ENCODE measurements at regions not wholly inside any gene's neighbourhood (a gene's known extent, or its start where the extent isn't known, plus 50 kb on each side); places are given as distances from the start of the nearest gene placed in this dataset.

DNA sequence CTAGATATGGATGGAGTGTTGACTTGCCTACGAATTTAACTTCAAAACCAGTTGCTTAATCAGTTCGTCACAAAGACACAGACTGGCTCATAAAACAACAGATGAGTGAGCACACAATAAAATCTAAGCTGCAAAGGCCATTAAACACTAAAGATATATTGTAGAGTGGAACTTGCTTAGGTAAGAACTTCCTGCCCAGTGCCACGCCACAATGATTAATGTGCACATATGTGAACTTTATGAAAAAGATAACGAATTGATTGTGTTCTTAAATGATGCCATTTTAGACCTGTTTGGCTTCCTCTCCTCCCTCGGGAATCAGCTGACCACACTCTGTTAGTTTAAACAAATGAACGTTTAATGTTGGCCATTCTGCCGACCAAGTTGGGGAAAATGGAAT, 2031.3 kb upstream of the CELF4 start:
- no peak overlapping the region for H3K4me3 ChIP-seq (ENCODE audit: low read depth in 1 of 3, low read length in 3 of 3)
- no peaks in the 10 kb centered on the region for H3K36me3 ChIP-seq (ENCODE audit: control insufficient read depth in 4 of 4, insufficient read depth in 3 of 4, low read depth in 1 of 4, low read length in 3 of 4)
- no peak for DNase-seq (ENCODE audit: low spot score)
- H3K9me3 ChIP-seq (ENCODE audit: control insufficient read depth in 4 of 4, low read length in 3 of 4) = no peaks in the 10 kb centered on the region
- 57% methylated on average over 7 of the region's 7 CpGs for WGBS
- TF ChIP-seq FOXA1 (IDR thresholded peaks at IDR 0.05) = no peak
- TF ChIP-seq, protein P1, sequence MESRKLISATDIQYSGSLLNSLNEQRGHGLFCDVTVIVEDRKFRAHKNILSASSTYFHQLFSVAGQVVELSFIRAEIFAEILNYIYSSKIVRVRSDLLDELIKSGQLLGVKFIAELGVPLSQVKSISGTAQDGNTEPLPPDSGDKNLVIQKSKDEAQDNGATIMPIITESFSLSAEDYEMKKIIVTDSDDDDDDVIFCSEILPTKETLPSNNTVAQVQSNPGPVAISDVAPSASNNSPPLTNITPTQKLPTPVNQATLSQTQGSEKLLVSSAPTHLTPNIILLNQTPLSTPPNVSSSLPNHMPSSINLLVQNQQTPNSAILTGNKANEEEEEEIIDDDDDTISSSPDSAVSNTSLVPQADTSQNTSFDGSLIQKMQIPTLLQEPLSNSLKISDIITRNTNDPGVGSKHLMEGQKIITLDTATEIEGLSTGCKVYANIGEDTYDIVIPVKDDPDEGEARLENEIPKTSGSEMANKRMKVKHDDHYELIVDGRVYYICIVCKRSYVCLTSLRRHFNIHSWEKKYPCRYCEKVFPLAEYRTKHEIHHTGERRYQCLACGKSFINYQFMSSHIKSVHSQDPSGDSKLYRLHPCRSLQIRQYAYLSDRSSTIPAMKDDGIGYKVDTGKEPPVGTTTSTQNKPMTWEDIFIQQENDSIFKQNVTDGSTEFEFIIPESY (IDR thresholded peaks at IDR 0.05) = no peak
- TF ChIP-seq TAF1 (conservative IDR thresholded peaks at IDR 0.05) = no peak
- no peak for TF ChIP-seq HNF4G (IDR thresholded peaks at IDR 0.05)
- TF ChIP-seq, protein P2, sequence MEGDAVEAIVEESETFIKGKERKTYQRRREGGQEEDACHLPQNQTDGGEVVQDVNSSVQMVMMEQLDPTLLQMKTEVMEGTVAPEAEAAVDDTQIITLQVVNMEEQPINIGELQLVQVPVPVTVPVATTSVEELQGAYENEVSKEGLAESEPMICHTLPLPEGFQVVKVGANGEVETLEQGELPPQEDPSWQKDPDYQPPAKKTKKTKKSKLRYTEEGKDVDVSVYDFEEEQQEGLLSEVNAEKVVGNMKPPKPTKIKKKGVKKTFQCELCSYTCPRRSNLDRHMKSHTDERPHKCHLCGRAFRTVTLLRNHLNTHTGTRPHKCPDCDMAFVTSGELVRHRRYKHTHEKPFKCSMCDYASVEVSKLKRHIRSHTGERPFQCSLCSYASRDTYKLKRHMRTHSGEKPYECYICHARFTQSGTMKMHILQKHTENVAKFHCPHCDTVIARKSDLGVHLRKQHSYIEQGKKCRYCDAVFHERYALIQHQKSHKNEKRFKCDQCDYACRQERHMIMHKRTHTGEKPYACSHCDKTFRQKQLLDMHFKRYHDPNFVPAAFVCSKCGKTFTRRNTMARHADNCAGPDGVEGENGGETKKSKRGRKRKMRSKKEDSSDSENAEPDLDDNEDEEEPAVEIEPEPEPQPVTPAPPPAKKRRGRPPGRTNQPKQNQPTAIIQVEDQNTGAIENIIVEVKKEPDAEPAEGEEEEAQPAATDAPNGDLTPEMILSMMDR (IDR thresholded peaks at IDR 0.05; ENCODE audit: low read depth, low read length, missing input control) = no peak
- TF ChIP-seq GABPA (IDR thresholded peaks at IDR 0.05 in 1 of 2, conservative IDR thresholded peaks at IDR 0.05 in 1 of 2) = no peak
- TF ChIP-seq, protein P3, sequence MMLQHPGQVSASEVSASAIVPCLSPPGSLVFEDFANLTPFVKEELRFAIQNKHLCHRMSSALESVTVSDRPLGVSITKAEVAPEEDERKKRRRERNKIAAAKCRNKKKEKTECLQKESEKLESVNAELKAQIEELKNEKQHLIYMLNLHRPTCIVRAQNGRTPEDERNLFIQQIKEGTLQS (IDR thresholded peaks at IDR 0.05) = no peak
- no peak for TF ChIP-seq SP1 (IDR thresholded peaks at IDR 0.05)
- no peak for TF ChIP-seq JUND (IDR thresholded peaks at IDR 0.05)
- TF ChIP-seq RAD21 (IDR thresholded peaks at IDR 0.05) = no peak
- TF ChIP-seq EGR1 (IDR thresholded peaks at IDR 0.05; ENCODE audit: low read depth in 2 of 2) = no peak
- TF ChIP-seq NR2F2 (IDR thresholded peaks at IDR 0.05) = no peak
- TF ChIP-seq, protein P4, sequence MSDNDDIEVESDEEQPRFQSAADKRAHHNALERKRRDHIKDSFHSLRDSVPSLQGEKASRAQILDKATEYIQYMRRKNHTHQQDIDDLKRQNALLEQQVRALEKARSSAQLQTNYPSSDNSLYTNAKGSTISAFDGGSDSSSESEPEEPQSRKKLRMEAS (IDR thresholded peaks at IDR 0.05) = no peak
- TF ChIP-seq HNF4A (conservative IDR thresholded peaks at IDR 0.05) = no peak
- no peak for TF ChIP-seq YY1 (IDR thresholded peaks at IDR 0.05)
- TF ChIP-seq FOXA2 (IDR thresholded peaks at IDR 0.05) = no peak
- TF ChIP-seq RXRA (IDR thresholded peaks at IDR 0.05) = no peak
- no peak for TF ChIP-seq REST (IDR thresholded peaks at IDR 0.05)
- H3K9ac ChIP-seq (ENCODE audit: low read depth in 1 of 2, low read length in 2 of 2) = no peak overlapping the region
- no peak overlapping the region for H3K27ac ChIP-seq (ENCODE audit: low read depth in 1 of 2, low read length in 2 of 2)
- no peaks in the 10 kb centered on the region for H3K27me3 ChIP-seq (ENCODE audit: control insufficient read depth in 4 of 4, insufficient read depth in 4 of 4, low read length in 3 of 4)
- H3K4me1 ChIP-seq (ENCODE audit: control insufficient read depth in 4 of 4, insufficient read depth in 4 of 4, low read length in 3 of 4) = no peaks in the 10 kb centered on the region

Data from liver (tissue), 8 donors.